VCaP (cell line): ENCODE measurements at regions not wholly inside any gene's neighbourhood (a gene's known extent, or its start where the extent isn't known, plus 50 kb on each side); places are given as distances from the start of the nearest gene placed in this dataset.
"Not testable (repeated sequence)": the region's sequence is repeated elsewhere in the genome, so short reads cannot be mapped to it uniquely, and the experiment has no call there.

Source experiments
- H3K27ac ChIP-seq: fragments of 450-650 bp; 2 replicates; pipeline ENCODE4 v1.5.1; 2017
- TF ChIP-seq, protein P1 (sequence below): fragments of 450-650 bp; conservative IDR thresholded peaks from 2 replicates; pipeline ENCODE4 v1.5.1; 2017; ENCODE audit warnings: mild to moderate bottlenecking, moderate library complexity

DNA sequence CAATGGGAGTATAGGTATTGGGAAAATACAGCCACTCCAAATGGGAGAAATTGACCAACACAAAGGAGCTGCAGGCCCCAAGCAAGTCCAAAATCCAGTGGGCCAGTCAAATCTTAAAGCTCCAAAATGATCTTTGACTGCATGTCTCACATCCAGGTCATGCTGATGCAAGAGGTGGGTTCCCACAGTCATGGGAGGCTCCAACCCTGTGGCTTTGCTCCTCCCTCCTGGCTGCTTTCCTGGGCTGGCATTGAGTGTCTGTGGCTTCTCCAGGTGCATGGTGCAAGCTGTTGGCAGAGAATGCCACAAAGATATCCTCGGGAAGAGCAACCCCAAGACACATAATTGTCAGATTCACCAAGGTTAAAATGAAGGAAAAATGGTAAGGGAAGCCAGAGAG, 80.8 kb downstream of the IGLL5 start:
- H3K27ac ChIP-seq, result no peak overlapping the region
- TF ChIP-seq, protein P1, sequence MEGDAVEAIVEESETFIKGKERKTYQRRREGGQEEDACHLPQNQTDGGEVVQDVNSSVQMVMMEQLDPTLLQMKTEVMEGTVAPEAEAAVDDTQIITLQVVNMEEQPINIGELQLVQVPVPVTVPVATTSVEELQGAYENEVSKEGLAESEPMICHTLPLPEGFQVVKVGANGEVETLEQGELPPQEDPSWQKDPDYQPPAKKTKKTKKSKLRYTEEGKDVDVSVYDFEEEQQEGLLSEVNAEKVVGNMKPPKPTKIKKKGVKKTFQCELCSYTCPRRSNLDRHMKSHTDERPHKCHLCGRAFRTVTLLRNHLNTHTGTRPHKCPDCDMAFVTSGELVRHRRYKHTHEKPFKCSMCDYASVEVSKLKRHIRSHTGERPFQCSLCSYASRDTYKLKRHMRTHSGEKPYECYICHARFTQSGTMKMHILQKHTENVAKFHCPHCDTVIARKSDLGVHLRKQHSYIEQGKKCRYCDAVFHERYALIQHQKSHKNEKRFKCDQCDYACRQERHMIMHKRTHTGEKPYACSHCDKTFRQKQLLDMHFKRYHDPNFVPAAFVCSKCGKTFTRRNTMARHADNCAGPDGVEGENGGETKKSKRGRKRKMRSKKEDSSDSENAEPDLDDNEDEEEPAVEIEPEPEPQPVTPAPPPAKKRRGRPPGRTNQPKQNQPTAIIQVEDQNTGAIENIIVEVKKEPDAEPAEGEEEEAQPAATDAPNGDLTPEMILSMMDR, result no peak

DNA sequence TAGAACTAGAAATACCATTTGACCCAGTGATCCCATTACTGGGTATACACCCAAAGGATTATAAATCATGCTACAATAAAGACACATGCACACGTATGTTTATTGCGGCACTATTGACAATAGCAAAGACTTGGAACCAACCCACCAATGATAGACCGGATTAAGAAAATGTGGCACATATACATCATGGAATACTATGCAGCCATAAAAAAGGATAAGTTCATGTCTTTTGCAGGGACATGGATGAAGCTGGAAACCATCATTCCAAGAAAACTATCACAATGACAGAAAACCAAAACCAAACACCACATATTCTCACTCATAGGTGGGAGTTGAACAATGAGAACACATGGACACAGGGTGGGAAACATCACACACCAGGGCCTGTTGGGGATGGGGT, 85.0 kb downstream of the IGLL5 start:
- H3K27ac ChIP-seq, result not testable (repeated sequence)

DNA sequence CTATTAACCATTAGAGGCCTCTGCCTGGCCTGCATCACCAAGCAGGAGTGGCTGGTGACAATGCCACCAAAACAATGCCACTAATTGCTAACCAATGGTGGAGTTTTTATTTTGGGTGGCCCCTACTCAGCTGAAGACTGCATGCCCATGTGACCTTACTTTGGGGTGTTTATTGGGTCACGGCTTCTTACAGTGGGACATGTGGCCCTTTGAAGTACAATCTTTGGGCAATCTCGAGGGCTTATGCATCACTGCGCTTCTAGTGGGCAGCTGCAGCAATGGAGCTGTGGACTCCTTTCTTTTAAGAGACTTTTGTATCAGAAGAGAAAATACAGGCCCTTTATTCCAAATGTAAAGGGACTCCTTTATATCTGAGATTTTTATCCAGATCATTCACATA, 85.7 kb downstream of the IGLL5 start:
- TF ChIP-seq, protein P1, result no peak
- no peak overlapping the region for H3K27ac ChIP-seq

DNA sequence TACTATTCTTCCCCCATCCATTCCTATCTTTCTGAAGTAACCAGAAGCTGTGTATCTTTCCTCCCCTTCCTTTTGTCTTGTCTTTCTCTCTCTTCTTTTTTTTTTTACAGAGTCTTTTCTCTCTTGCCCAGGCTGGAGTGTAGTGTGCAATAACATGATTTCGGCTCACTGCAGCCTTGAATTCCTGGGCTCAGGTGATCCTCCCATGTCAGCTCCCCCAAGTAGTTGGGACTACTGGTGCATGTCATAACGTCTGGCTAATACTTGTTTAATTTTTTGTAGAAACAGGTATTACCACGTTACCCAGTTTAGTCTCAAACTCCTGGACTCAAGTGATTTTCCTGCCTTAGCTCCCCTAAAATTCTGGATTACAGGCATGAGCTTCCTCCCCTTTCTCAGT, 86.5 kb downstream of the IGLL5 start:
- TF ChIP-seq, protein P1, result no peak

DNA sequence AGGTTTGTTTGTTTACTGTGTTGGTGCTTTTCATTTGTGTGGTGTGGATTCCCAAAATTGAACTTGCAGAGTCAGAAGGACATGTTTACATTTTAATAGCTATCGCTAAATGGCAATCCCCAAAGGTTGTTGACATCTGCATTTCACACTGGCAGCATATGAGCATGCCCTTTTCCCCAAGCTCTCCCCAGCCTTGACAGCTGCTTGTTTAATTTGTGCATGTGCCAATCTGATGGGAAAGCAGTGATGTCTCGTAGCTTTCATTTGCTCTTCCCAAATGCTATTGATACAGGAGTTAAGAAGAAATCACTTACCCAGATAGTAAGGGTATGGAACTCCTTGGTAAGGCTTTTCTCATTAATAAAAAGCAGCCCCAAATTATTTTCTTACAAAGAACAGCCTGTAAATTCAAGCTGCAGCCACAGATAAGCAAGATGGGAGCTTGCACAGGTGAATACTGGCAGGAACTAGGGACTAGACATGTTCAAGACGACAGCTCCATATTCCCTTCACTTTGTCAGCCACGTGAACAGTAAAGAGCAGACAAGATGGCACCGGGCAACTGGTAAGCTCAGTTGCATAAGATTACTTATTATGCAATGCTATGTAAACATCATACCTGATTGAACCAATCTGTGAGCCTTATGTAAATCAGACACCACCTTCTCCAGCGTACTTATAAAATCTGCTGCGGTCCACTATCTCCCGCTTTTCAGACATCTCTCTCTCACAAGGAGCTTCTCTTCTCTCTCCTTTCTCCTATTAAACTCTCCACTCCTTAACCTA, 87.4 kb downstream of the IGLL5 start:
- peak overlapping the region; percentile 37 for H3K27ac ChIP-seq
- TF ChIP-seq, protein P1, result no peak

More for the DNA sequence above, 86.5 kb downstream of the IGLL5 start:
- H3K27ac ChIP-seq, result no peak overlapping the region

DNA sequence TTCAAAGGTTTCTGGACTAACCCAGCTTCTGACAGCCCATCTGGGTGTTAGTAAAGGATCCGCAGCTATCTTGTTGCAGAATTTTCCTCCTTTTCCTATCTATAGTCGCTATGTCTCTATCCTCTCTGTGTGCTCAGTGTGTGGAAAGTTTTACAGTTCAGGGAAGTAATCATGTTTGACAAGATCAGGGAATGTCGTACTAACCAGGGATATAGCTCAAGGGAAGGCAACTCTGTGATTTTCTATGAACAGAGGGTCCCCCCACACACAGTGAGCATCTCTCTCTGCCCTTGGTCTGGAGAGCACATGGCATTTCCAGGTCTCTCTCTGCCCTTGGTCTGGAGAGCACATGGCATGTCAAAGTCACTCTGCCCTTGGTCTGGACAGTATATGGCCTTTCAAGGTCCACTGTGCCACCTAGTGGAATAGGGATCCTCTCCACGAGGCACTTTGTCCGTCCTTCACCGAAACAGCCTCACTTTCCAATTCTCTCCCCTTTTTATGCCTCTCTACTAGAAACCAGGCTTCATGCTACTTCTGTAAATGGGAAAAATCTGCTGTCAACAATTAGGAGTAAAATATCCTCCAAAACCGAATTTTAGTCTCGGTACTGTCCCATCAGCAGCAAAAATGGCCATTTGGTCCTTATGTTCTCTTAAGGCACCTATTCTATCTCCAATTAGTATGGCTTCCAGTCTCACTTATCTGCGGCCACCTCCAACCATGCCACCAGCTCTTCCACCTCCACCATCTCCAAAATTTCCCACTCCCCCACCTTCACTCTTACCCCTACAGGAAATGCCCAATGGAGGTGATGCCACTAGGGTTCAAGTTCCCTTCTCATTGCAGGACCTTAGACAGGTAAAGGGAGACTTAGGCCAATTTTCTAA, 88.7 kb downstream of the IGLL5 start:
- TF ChIP-seq, protein P1, result 0 out of 2 replicates have a peak, but pooled peaks have one; percentile 19
- H3K27ac ChIP-seq, result no peak overlapping the region

DNA sequence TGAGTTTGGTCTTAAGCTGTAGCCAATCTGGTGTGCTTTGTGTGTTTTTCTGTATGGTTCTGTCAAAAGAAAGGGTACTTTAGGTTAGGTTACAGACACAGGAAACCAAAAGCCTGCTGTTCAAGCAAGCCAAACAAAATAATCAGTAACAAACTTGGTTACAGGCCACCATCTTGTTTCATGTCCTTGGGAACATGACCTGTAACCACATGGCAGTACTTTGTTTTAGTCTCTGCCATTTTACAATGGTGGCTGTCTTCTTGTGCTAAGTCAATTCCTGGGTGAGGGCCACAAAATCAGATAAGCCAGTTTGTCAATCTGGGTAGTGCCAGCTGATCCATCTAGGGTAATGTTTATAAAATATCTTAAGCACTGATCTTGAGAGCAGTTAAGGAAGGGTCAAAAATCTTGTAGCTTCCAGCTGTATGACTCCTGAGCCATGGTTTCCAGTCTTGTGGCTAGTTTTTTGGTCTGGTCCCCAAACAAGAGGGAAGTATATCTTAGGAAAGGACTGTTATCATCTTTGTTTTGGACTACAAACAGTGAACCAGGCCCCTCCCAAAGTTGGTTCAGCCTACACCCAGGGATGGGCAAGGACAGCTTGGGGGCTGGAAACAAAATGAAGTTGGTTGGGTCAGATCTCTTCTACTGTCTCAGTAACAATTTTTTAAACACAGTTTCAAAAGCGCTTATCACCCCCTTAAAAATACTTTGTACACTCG, 90.0 kb downstream of the IGLL5 start:
- TF ChIP-seq, protein P1, result no peak
- H3K27ac ChIP-seq, result no peak overlapping the region
